ENCODE measurements at regions not wholly inside any gene's neighbourhood (a gene's known extent, or its start where the extent isn't known, plus 50 kb on each side); places are given as distances from the start of the nearest gene placed in this dataset.

DNA sequence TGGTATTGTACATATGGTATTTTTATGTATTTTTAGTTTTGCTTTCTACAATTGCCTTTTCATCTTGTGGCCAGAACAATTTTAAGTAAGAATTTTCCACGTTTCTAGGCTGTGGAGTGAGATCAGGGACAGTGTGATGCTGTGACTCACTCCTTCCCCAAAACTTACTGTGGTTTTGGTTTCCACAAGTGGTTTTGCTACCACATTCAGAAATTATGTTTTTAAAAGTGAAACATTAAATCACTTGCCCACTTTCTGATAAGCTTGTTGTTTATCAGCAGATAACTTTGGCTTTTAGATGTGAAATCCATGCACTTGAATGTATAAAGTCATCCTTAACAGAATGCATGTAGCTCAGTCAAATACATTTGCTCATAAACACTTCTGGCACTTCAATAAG lies 192.2 kb upstream of the THRB start:
- CTCF ChIA-PET, result no interaction called here
- in situ Hi-C loops (cut with MboI), result no loop called here

DNA sequence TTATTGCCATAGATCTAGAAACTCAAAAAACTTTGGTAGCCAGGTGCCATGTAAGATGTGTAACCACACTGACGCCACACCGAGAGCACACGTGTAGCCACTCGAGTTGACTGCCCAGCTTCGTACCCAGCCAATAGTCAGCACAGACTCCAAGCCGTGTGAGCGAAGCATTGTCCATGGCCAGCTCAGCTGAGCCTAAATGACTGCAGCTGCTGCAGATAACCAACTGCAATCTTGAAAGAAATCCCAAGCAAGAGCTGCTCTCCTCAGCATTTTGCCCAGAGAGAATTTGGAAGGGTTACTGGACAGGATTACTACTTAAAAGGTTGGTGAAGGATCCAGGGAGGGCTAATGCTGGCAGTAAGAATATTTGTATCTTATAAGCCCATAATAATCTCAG lies 193.0 kb upstream of the THRB start:
- no peaks in the 10 kb centered on the region for H3K4me1 ChIP-seq (ENCODE audit: control insufficient read depth, insufficient read depth, low read length)
- ATAC-seq (no peak), DNase-seq (ENCODE audit: low read depth, low spot score) (no peak), FAIRE-seq (no peak)
- no peaks in the 10 kb centered on the region for H4K20me1 ChIP-seq (ENCODE audit: control insufficient read depth, insufficient read depth)
- H3K27ac ChIP-seq (ENCODE audit: control insufficient read depth, insufficient read depth), result no peak overlapping the region
- H3K36me3 ChIP-seq (ENCODE audit: control insufficient read depth in 2 of 2, insufficient read depth in 2 of 2, low read length in 1 of 2), result no peaks in the 10 kb centered on the region
- no peak overlapping the region for H2AFZ ChIP-seq (ENCODE audit: control insufficient read depth, low read depth, low read length)
- ChIA-PET SMC1A (ENCODE audit: uncharacterized antibody, unreplicated experiment) (interaction anchor here (1.7 kb wide), 1 partner anchor 58 kb away, joined by 3 read pairs; no protein-coding TSS in a partner anchor), POLR2A (no interaction called here), CTCF (no interaction called here), RAD21 (ENCODE audit: unreplicated experiment) (no interaction called here)
- H3K9me3 ChIP-seq (replicated peaks; ENCODE audit: control insufficient read depth, insufficient read depth, low read length), result no peaks in the 10 kb centered on the region
- no TSS peak for BruUV-seq (replicated peaks)
- H3K4me2 ChIP-seq (ENCODE audit: control insufficient read depth, insufficient read depth), result no peak overlapping the region
- in situ Hi-C loops (cut with MboI) (no loop called here), intact Hi-C loops (cut with micrococcal nuclease; ENCODE audit: unreplicated experiment) (loop anchor here (10.0 kb wide), 1 partner anchor 907 kb away; no protein-coding TSS in a partner anchor)
- no peaks in the 10 kb centered on the region for H3K79me2 ChIP-seq (ENCODE audit: control insufficient read depth, insufficient read depth, low read length)
- WGBS (ENCODE audit: insufficient coverage, insufficient replicate concordance, low lambda C conversion rate, missing lambda C conversion rate), result 57% methylated on average over 7 of the region's 7 CpGs
- H3K9ac ChIP-seq (ENCODE audit: control insufficient read depth, insufficient read depth, low read length), result no peak overlapping the region
- peaks cover 0 to 2% of the 10 kb centered on the region in 2 experiments; a peak in 2 of 4 replicates for H3K27me3 ChIP-seq (replicated peaks in 1 of 2; ENCODE audit: control insufficient read depth in 2 of 2, insufficient read depth in 2 of 2, low read length in 1 of 2)
- no peak overlapping the region for H3K4me3 ChIP-seq
- TF ChIP-seq SIX5 (IDR thresholded peaks at IDR 0.05; ENCODE audit: low read depth, low read length, severe bottlenecking) (no peak), EED (IDR thresholded peaks at IDR 0.05; ENCODE audit: low read depth) (no peak), HDAC2 (IDR thresholded peaks at IDR 0.05) (no peak), LARP7 (IDR thresholded peaks at IDR 0.05) (no peak), NFYB (IDR thresholded peaks at IDR 0.05; ENCODE audit: insufficient read depth, low read depth, low read length) (no peak), ZNF384 (IDR thresholded peaks at IDR 0.05; ENCODE audit: borderline replicate concordance, low read depth, low read length) (no peak)
- TF ChIP-seq, protein P1, sequence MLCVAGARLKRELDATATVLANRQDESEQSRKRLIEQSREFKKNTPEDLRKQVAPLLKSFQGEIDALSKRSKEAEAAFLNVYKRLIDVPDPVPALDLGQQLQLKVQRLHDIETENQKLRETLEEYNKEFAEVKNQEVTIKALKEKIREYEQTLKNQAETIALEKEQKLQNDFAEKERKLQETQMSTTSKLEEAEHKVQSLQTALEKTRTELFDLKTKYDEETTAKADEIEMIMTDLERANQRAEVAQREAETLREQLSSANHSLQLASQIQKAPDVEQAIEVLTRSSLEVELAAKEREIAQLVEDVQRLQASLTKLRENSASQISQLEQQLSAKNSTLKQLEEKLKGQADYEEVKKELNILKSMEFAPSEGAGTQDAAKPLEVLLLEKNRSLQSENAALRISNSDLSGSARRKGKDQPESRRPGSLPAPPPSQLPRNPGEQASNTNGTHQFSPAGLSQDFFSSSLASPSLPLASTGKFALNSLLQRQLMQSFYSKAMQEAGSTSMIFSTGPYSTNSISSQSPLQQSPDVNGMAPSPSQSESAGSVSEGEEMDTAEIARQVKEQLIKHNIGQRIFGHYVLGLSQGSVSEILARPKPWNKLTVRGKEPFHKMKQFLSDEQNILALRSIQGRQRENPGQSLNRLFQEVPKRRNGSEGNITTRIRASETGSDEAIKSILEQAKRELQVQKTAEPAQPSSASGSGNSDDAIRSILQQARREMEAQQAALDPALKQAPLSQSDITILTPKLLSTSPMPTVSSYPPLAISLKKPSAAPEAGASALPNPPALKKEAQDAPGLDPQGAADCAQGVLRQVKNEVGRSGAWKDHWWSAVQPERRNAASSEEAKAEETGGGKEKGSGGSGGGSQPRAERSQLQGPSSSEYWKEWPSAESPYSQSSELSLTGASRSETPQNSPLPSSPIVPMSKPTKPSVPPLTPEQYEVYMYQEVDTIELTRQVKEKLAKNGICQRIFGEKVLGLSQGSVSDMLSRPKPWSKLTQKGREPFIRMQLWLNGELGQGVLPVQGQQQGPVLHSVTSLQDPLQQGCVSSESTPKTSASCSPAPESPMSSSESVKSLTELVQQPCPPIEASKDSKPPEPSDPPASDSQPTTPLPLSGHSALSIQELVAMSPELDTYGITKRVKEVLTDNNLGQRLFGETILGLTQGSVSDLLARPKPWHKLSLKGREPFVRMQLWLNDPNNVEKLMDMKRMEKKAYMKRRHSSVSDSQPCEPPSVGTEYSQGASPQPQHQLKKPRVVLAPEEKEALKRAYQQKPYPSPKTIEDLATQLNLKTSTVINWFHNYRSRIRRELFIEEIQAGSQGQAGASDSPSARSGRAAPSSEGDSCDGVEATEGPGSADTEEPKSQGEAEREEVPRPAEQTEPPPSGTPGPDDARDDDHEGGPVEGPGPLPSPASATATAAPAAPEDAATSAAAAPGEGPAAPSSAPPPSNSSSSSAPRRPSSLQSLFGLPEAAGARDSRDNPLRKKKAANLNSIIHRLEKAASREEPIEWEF (IDR thresholded peaks at IDR 0.05; ENCODE audit: insufficient replicate concordance, low read depth, low read length), result no peak
- TF ChIP-seq, protein P2, sequence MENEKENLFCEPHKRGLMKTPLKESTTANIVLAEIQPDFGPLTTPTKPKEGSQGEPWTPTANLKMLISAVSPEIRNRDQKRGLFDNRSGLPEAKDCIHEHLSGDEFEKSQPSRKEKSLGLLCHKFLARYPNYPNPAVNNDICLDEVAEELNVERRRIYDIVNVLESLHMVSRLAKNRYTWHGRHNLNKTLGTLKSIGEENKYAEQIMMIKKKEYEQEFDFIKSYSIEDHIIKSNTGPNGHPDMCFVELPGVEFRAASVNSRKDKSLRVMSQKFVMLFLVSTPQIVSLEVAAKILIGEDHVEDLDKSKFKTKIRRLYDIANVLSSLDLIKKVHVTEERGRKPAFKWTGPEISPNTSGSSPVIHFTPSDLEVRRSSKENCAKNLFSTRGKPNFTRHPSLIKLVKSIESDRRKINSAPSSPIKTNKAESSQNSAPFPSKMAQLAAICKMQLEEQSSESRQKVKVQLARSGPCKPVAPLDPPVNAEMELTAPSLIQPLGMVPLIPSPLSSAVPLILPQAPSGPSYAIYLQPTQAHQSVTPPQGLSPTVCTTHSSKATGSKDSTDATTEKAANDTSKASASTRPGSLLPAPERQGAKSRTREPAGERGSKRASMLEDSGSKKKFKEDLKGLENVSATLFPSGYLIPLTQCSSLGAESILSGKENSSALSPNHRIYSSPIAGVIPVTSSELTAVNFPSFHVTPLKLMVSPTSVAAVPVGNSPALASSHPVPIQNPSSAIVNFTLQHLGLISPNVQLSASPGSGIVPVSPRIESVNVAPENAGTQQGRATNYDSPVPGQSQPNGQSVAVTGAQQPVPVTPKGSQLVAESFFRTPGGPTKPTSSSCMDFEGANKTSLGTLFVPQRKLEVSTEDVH (IDR thresholded peaks at IDR 0.05; ENCODE audit: low read depth, partially characterized antibody), result no peak

More for the DNA sequence above, 192.2 kb upstream of the THRB start:
- H3K9ac ChIP-seq (ENCODE audit: control insufficient read depth, insufficient read depth, low read length), result no peak overlapping the region
- no peak for TF ChIP-seq MTA2 (IDR thresholded peaks at IDR 0.05; ENCODE audit: low read depth)
- TF ChIP-seq KDM1A (IDR thresholded peaks at IDR 0.05; ENCODE audit: borderline replicate concordance), result no peak
- TF ChIP-seq BRCA1 (IDR thresholded peaks at IDR 0.05; ENCODE audit: low read depth, low read length), result no peak
- peak in 1 of 2 experiments; percentile 30; a peak in 1 of 4 replicates for TF ChIP-seq IKZF2 (IDR thresholded peaks at IDR 0.05)
- 0 out of 2 replicates have a peak, but pooled peaks have one; percentile 13 for TF ChIP-seq RUNX3 (IDR thresholded peaks at IDR 0.05; ENCODE audit: low read length)
- ATAC-seq (peak; percentile 35; the same call in 2 of the 3 replicates), DNase-seq (ENCODE audit: low read depth, low spot score) (no peak), FAIRE-seq (no peak)
- H3K4me1 ChIP-seq (ENCODE audit: control insufficient read depth, insufficient read depth, low read length), result no peaks in the 10 kb centered on the region
- no peaks in the 10 kb centered on the region for H3K36me3 ChIP-seq (ENCODE audit: control insufficient read depth in 2 of 2, insufficient read depth in 2 of 2, low read length in 1 of 2)
- BruUV-seq (replicated peaks), result no TSS peak
- no peaks in the 10 kb centered on the region for H3K79me2 ChIP-seq (ENCODE audit: control insufficient read depth, insufficient read depth, low read length)
- H3K27ac ChIP-seq (ENCODE audit: control insufficient read depth, insufficient read depth), result no peak overlapping the region
- H3K27me3 ChIP-seq (replicated peaks in 1 of 2; ENCODE audit: control insufficient read depth in 2 of 2, insufficient read depth in 2 of 2, low read length in 1 of 2), result peaks cover 0 to 2% of the 10 kb centered on the region in 2 experiments; a peak in 2 of 4 replicates
- H2AFZ ChIP-seq (ENCODE audit: control insufficient read depth, low read depth, low read length), result no peak overlapping the region
- ChIA-PET SMC1A (ENCODE audit: uncharacterized antibody, unreplicated experiment) (no interaction called here), RAD21 (ENCODE audit: unreplicated experiment) (no interaction called here), POLR2A (no interaction called here)
- intact Hi-C loops (cut with micrococcal nuclease; ENCODE audit: unreplicated experiment), result loop anchor here (10.0 kb wide), 1 partner anchor 908 kb away; no protein-coding TSS in a partner anchor
- H4K20me1 ChIP-seq (ENCODE audit: control insufficient read depth, insufficient read depth), result no peaks in the 10 kb centered on the region
- H3K4me3 ChIP-seq, result no peak overlapping the region
- no peak overlapping the region for H3K4me2 ChIP-seq (ENCODE audit: control insufficient read depth, insufficient read depth)
- no peaks in the 10 kb centered on the region for H3K9me3 ChIP-seq (replicated peaks; ENCODE audit: control insufficient read depth, insufficient read depth, low read length)
- 0% methylated on average over 1 of the region's 1 CpG for WGBS (ENCODE audit: insufficient coverage, insufficient replicate concordance, low lambda C conversion rate, missing lambda C conversion rate)

All from GM12878 (cell line).